Stomach (tissue), 4 donors: ENCODE measurements at regions not wholly inside any gene's neighbourhood (a gene's known extent, or its start where the extent isn't known, plus 50 kb on each side); places are given as distances from the start of the nearest gene placed in this dataset.

ENCODE experiments used
- CTCF ChIP-seq, 7 experiments: fragments of 450-650 bp in 4 of 7; fragments of 200-600 bp in 3 of 7; sonication (generic) in 3 of 7; IDR thresholded peaks; one replicate each; pipeline ENCODE4 v1.5.1; 2016 to 2019; ENCODE audit warnings: antibody characterized with exemption in 7 of 7, control low read depth in 2 of 7, mild to moderate bottlenecking in 1 of 7
- POLR2A ChIP-seq, 4 donors: fragments of 450-650 bp; IDR thresholded peaks; one replicate each; pipeline ENCODE4 v1.6.1; 2016; ENCODE audit warnings: antibody characterized with exemption in 4 of 4, control low read depth in 2 of 4, mild to moderate bottlenecking in 1 of 4, moderate library complexity in 1 of 4

- no peak for TF ChIP-seq CTCF (IDR thresholded peaks at IDR 0.05)
- TF ChIP-seq POLR2A (IDR thresholded peaks at IDR 0.05) = no peak
These were observed 74.4 kb upstream of the FOXC1 start for GRCh38 chr6:1535295-1535694.
